DOHH2 (cell line): ENCODE measurements at regions not wholly inside any gene's neighbourhood (a gene's known extent, or its start where the extent isn't known, plus 50 kb on each side); places are given as distances from the start of the nearest gene placed in this dataset.

ENCODE experiments used
- EZH2phosphoT487 ChIP-seq: fragments of 200-600 bp; sonication (generic); IDR thresholded peaks from 2 replicates; pipeline ENCODE4 v1.6.1; 2017; ENCODE audit warnings: borderline replicate concordance, mild to moderate bottlenecking, antibody characterized with exemption, low read length, moderate library complexity, mixed read lengths
- TF ChIP-seq, protein P1 (sequence below): fragments of 200-600 bp; sonication (generic); IDR thresholded peaks from one replicate; pipeline ENCODE4 v1.5.1; 2014; ENCODE audit warnings: antibody characterized with exemption, mild to moderate bottlenecking, low read depth, low read length; ENCODE audit not compliant: poor library complexity, severe bottlenecking

DNA sequence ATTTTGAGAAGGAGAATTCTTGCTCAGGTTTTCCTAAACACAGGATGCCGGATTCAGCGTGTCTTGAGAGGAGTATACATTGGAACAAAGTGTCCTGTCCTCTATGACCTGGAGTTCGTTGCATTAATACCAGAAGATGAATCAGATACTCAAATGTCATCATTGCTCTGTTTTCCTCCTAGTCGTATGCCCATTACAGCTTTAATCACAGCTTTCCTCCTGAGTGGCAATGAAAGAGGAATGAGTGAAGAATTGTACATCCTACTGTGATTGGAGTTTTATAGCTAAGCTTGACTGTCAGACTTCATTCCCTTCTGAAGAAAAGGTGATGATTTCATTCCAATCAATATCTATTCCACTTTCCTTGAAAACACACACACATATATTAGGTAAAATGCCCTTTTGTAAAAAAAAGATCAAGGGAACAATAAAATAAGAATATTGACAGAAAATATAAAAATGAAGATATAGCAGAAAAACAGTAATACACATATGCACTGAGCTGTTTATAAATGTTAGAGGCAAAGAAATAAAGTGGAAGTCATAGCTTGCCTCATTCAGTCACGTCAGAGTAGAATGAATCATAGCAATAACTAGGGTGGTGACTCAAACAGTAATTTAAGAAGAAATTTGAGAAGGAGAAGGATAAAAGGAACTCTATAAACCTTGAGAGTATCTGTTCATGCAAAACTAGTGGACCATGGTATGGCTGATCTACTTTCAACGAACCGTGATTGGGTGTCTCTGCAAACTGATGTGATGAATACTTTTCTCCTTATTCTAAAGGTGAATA, 501.5 kb downstream of the SUCLA2 start:
- TF ChIP-seq, protein P1, sequence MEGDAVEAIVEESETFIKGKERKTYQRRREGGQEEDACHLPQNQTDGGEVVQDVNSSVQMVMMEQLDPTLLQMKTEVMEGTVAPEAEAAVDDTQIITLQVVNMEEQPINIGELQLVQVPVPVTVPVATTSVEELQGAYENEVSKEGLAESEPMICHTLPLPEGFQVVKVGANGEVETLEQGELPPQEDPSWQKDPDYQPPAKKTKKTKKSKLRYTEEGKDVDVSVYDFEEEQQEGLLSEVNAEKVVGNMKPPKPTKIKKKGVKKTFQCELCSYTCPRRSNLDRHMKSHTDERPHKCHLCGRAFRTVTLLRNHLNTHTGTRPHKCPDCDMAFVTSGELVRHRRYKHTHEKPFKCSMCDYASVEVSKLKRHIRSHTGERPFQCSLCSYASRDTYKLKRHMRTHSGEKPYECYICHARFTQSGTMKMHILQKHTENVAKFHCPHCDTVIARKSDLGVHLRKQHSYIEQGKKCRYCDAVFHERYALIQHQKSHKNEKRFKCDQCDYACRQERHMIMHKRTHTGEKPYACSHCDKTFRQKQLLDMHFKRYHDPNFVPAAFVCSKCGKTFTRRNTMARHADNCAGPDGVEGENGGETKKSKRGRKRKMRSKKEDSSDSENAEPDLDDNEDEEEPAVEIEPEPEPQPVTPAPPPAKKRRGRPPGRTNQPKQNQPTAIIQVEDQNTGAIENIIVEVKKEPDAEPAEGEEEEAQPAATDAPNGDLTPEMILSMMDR: no peak
- TF ChIP-seq EZH2phosphoT487: no peak
